ENCODE measurements at regions not wholly inside any gene's neighbourhood (a gene's known extent, or its start where the extent isn't known, plus 50 kb on each side); places are given as distances from the start of the nearest gene placed in this dataset.

GRCh38 chr18:42348722-42349121 is 393.7 kb downstream of the PIK3C3 start:
- TF ChIP-seq CTCF (IDR thresholded peaks at IDR 0.05): no peak
- TF ChIP-seq POLR2A (IDR thresholded peaks at IDR 0.05): no peak

Measured in tibial nerve (tissue), 3 donors.